ENCODE measurements at regions not wholly inside any gene's neighbourhood (a gene's known extent, or its start where the extent isn't known, plus 50 kb on each side); places are given as distances from the start of the nearest gene placed in this dataset.
"Not testable (repeated sequence)": the region's sequence is repeated elsewhere in the genome, so short reads cannot be mapped to it uniquely, and the experiment has no call there.

DNA sequence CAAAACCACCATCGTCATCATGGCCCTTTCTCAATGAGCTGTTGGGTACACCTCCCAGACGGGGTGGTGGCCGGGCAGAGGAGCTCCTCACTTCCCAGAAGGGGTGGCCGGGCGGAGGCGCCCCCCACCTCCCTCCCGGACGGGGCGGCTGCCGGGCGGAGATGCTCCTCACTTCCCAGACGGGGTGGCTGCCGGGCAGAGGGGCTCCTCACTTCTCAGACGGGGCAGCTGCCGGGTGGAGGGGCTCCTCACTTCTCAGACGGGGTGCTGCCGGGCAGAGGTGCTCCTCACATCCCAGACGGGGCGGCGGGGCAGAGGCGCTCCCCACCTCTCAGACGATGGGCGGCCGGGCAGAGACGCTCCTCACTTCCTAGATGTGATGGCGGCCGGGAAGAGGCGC lies 226.8 kb upstream of the GLRA2 start:
- not testable (repeated sequence) for H3K4me1 Mint-ChIP-seq; ATAC-seq; H3K27ac Mint-ChIP-seq; H3K27me3 Mint-ChIP-seq; H3K9me3 Mint-ChIP-seq; H3K36me3 Mint-ChIP-seq (ENCODE audit: low read depth); DNase-seq; H3K4me3 Mint-ChIP-seq

DNA sequence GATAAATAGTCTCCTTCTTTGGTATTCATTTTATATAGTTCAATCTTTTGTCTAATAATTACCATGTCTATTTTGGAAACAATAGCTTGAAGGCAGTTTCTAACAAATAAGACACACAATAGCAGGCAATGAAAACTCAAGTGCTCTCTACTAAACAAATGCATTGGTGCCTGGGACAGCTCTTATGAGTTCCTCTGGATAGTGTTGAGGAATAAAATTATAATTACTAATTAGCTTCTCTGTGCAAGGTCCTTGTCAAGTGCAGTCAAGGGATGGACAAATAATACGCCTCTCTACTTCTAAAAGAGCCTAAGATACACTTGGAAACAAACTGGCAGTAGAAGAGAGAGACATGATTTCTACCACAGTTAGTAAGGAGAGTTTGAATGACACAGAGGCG lies 229.0 kb upstream of the GLRA2 start:
- Mint-ChIP-seq H3K27me3 (no peaks in the 10 kb centered on the region), H3K9me3 (no peaks in the 10 kb centered on the region), H3K4me1 (no peaks in the 10 kb centered on the region), H3K4me3 (no peak overlapping the region), H3K27ac (no peak overlapping the region), H3K36me3 (ENCODE audit: low read depth) (no peaks in the 10 kb centered on the region)
- ATAC-seq (no peak), DNase-seq (no peak)

DNA sequence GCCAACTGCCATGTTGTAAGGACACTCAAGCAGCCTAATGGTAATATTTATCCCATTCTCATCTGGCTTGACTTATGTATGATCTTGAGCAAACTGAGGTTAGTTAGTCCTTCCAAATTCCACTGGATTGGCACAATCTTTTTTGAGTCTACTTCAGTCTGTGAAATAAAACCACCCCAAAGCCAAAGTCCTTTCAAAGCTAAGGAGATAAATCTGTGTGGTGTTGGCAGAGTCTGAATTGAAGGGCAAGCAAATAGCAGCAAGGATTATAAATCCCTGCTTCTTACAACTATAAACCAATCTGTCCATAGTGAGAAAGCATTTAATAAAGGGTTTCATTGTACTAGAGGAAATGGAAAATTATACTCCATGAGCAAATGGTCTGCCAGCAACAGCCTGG lies 233.9 kb upstream of the GLRA2 start:
- no peak overlapping the region for H3K27ac Mint-ChIP-seq
- H3K36me3 Mint-ChIP-seq (ENCODE audit: low read depth): no peaks in the 10 kb centered on the region
- ATAC-seq: no peak
- no peak overlapping the region for H3K4me3 Mint-ChIP-seq
- no peaks in the 10 kb centered on the region for H3K9me3 Mint-ChIP-seq
- H3K4me1 Mint-ChIP-seq: no peaks in the 10 kb centered on the region
- no peak for DNase-seq
- H3K27me3 Mint-ChIP-seq: no peaks in the 10 kb centered on the region

DNA sequence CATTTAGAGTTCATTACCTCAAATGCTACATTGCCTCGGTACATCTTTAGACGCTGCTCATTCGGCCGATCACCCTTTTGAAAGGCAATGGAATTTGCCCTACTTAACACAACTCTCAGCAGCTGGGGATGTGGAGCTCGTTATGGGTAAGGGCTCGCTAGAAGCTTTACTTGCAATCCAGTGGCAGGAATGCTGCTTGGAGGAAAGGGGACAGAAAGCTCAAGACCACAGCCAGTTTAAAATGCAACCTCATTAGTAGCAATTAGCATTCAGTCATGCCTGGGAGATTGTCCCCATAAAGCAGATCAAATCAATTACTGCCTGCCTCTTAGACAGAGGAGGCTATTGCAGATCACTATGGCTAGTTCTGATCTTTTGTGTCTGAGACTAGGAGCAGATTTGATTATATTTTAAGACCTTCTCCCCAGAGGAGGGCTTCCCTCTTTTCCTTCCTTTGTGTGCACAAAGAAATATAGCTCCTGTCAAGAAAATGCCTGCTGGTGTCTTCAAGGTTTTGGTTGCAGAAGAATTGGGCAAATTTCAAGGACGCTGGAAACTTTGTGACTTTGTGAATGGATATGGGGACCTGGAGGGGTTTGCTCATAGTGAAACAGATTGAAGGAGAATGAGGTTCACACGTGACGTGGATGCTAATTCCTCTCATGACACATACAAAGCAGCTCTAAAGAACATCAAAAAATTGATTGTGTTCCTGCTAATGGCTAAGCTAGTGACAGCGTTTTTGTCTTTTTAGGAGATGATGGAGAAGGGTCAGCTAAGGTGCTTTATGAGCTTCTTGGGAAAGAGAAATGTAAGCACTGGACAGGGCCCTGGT lies 237.5 kb upstream of the GLRA2 start:
- ATAC-seq (no peak), DNase-seq (no peak)
- no peaks in the 10 kb centered on the region for H3K36me3 Mint-ChIP-seq (ENCODE audit: low read depth)
- H3K4me3 Mint-ChIP-seq: no peak overlapping the region
- H3K4me1 Mint-ChIP-seq: no peaks in the 10 kb centered on the region
- no peak overlapping the region for H3K27ac Mint-ChIP-seq
- H3K27me3 Mint-ChIP-seq: no peaks in the 10 kb centered on the region
- H3K9me3 Mint-ChIP-seq: no peaks in the 10 kb centered on the region

DNA sequence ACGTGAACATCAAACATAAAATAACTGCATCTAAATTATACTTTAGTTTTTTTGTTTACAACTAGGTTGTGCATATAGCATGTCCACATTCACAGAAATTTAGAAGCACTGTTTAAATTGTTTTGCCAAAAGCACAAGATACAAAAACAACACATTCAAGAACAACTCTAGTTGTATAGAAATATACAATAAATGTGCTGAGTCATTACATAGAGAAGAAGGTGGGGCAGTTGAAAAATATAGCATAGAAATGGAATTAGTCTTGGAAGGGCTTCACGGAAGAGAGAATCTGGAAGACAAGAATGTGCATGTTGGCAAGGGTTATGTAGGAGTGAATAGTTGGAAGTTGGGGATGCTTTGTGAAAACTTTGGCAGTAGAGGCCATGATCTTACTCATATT lies 239.0 kb upstream of the GLRA2 start:
- H3K4me3 Mint-ChIP-seq: no peak overlapping the region
- no peak for ATAC-seq
- no peaks in the 10 kb centered on the region for H3K4me1 Mint-ChIP-seq
- DNase-seq: no peak
- H3K9me3 Mint-ChIP-seq: no peaks in the 10 kb centered on the region
- no peak overlapping the region for H3K27ac Mint-ChIP-seq
- no peaks in the 10 kb centered on the region for H3K36me3 Mint-ChIP-seq (ENCODE audit: low read depth)
- H3K27me3 Mint-ChIP-seq: no peaks in the 10 kb centered on the region

DNA sequence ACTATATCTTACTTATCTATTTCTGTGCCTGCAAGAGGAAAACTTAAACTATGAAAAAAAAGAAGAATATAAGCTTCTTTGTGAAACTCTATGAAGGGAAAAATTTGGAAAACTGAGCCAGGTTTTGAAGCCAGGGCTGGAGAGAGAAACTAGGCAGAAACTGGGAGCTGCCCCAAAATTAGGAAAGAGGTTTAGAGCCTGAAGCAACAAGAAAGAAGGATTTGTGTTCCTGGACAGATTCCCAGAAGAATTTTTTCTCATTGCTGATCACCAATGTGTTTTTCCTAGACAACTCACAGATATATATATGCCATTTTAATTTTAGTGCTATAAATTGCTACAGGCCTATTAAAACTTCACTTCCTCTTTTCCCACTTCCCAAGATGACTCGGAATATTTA lies 245.0 kb upstream of the GEMIN8 start:
- no peaks in the 10 kb centered on the region for H3K36me3 Mint-ChIP-seq (ENCODE audit: low read depth)

DNA sequence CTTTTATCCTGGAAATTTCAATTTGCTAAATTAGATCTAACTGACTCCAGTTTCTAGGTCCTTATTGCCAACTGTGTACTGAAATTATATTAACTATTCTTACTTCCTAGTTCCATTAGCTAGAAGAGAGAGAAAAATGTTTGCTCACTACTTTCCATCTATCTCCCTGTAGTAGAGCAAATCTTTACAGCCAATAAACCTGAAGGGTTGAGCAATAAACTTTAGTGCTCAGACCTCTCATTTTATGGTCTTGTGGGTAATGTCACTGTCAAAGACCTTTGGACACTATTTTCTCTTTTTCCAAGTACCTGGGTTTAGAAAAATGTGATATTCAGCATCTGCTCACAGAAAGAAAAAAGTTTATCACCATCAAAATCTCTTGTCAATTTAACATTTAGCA lies 237.5 kb upstream of the GEMIN8 start:
- Mint-ChIP-seq H3K27me3 (no peaks in the 10 kb centered on the region), H3K27ac (no peak overlapping the region), H3K9me3 (no peaks in the 10 kb centered on the region), H3K4me1 (no peaks in the 10 kb centered on the region), H3K36me3 (ENCODE audit: low read depth) (no peaks in the 10 kb centered on the region), H3K4me3 (no peak overlapping the region)
- ATAC-seq (no peak), DNase-seq (no peak)

More for the DNA sequence above, 245.0 kb upstream of the GEMIN8 start:
- Mint-ChIP-seq H3K4me3 (no peak overlapping the region), H3K27ac (no peak overlapping the region), H3K9me3 (no peaks in the 10 kb centered on the region), H3K4me1 (no peaks in the 10 kb centered on the region), H3K27me3 (no peaks in the 10 kb centered on the region)
- DNase-seq (no peak), ATAC-seq (no peak)

DNA sequence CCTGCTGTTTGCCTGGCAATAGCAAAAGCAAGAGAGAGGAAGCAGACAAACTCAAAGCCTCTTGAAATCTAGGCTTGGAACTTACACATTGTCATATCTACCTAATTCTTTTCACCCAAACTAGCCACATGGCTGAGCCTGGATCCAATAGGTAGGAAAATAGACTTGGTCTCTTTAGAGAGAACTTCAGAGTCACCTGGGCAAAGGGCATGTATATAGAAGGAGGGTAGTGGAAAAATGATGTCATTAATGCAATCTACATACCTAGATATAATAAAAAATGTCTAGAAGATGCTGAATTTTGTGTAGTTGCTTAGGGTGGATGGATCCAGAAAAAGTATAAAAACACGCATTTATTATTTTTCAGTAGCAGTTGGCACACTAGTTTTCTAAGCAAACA lies 237.0 kb upstream of the GEMIN8 start:
- Mint-ChIP-seq H3K4me1 (no peaks in the 10 kb centered on the region), H3K36me3 (ENCODE audit: low read depth) (no peaks in the 10 kb centered on the region), H3K27me3 (no peaks in the 10 kb centered on the region), H3K27ac (no peak overlapping the region), H3K4me3 (no peak overlapping the region), H3K9me3 (no peaks in the 10 kb centered on the region)
- DNase-seq (no peak), ATAC-seq (no peak)

- no peak overlapping the region for H3K27ac Mint-ChIP-seq
- no peaks in the 10 kb centered on the region for H3K27me3 Mint-ChIP-seq
- H3K4me1 Mint-ChIP-seq: no peaks in the 10 kb centered on the region
- H3K4me3 Mint-ChIP-seq: no peak overlapping the region
- no peaks in the 10 kb centered on the region for H3K9me3 Mint-ChIP-seq
- no peaks in the 10 kb centered on the region for H3K36me3 Mint-ChIP-seq (ENCODE audit: low read depth)
- no peak for DNase-seq
- ATAC-seq: no peak
Observed at GRCh38 chrX:14243823-14244222, 214.1 kb upstream of the GEMIN8 start.

GRCh38 chrX:14235004-14235403 lies 205.3 kb upstream of the GEMIN8 start:
- Mint-ChIP-seq H3K4me1 (no peaks in the 10 kb centered on the region), H3K36me3 (ENCODE audit: low read depth) (no peaks in the 10 kb centered on the region)

GRCh38 chrX:14232688-14233087 lies 203.0 kb upstream of the GEMIN8 start:
- no peak overlapping the region for H3K4me3 Mint-ChIP-seq
- H3K4me1 Mint-ChIP-seq: no peaks in the 10 kb centered on the region
- DNase-seq: no peak
- ATAC-seq: no peak
- no peaks in the 10 kb centered on the region for H3K27me3 Mint-ChIP-seq
- H3K9me3 Mint-ChIP-seq: peaks cover 6% of the 10 kb centered on the region
- H3K27ac Mint-ChIP-seq: no peak overlapping the region
- no peaks in the 10 kb centered on the region for H3K36me3 Mint-ChIP-seq (ENCODE audit: low read depth)

More at GRCh38 chrX:14235004-14235403, 205.3 kb upstream of the GEMIN8 start:
- no peak overlapping the region for H3K27ac Mint-ChIP-seq
- no peaks in the 10 kb centered on the region for H3K27me3 Mint-ChIP-seq
- ATAC-seq (no peak), DNase-seq (no peak)
- peaks cover 6% of the 10 kb centered on the region for H3K9me3 Mint-ChIP-seq
- H3K4me3 Mint-ChIP-seq: no peak overlapping the region

DNA sequence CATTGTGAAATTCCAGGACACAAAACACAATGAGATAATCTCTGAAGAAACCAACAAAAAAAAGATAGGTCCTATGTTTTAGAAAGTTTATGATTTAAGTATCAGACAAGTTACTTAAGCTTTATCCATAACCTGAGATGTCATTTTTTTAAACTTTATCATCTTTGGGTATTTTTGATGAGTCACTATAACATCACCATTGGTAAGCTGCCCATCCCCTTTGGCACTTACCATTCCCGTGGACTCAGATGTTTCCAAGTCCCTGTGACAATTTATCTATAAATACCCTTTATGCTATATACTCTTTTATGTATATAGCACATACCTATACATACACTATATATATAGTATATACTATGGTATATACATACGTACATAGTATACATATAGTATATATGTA lies 198.9 kb upstream of the GEMIN8 start:
- Mint-ChIP-seq H3K4me3 (no peak overlapping the region), H3K27me3 (no peaks in the 10 kb centered on the region), H3K9me3 (no peaks in the 10 kb centered on the region), H3K27ac (no peak overlapping the region), H3K4me1 (no peaks in the 10 kb centered on the region), H3K36me3 (ENCODE audit: low read depth) (no peaks in the 10 kb centered on the region)
- ATAC-seq (no peak), DNase-seq (no peak)

GRCh38 chrX:14220386-14220944 lies 190.8 kb upstream of the GEMIN8 start:
- Mint-ChIP-seq H3K9me3 (no peaks in the 10 kb centered on the region), H3K36me3 (ENCODE audit: low read depth) (no peaks in the 10 kb centered on the region), H3K4me1 (no peaks in the 10 kb centered on the region), H3K27me3 (no peaks in the 10 kb centered on the region), H3K27ac (no peak overlapping the region), H3K4me3 (no peak overlapping the region)
- DNase-seq (no peak), ATAC-seq (no peak)

- ATAC-seq (no peak), DNase-seq (no peak)
- Mint-ChIP-seq H3K9me3 (no peaks in the 10 kb centered on the region), H3K27ac (no peak overlapping the region), H3K4me1 (no peaks in the 10 kb centered on the region), H3K27me3 (no peaks in the 10 kb centered on the region), H3K36me3 (ENCODE audit: low read depth) (no peaks in the 10 kb centered on the region), H3K4me3 (no peak overlapping the region)
Observed at GRCh38 chrX:14209034-14209433, 179.3 kb upstream of the GEMIN8 start.

DNA sequence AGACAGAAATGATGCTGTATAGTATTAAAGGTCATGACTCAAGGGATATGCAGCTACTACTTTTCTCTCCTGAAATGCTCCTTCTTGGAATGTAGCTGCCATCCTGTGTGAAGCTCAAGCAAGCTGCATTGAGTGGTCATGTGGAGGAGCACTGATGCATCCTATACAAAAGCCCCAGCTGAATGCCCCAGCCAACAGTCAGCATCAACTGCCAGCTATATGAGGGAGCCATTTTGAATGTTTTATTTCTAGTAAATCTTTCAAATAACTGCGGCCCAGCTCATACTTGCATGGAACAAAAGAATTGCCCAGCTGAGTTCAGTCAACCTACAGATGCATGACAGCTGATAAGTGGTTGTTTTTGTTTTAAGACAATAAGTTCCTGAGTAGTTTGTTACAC lies 165.0 kb upstream of the GEMIN8 start:
- Mint-ChIP-seq H3K36me3 (ENCODE audit: low read depth) (no peaks in the 10 kb centered on the region), H3K27ac (no peak overlapping the region), H3K9me3 (no peaks in the 10 kb centered on the region), H3K4me3 (no peak overlapping the region), H3K4me1 (no peaks in the 10 kb centered on the region), H3K27me3 (no peaks in the 10 kb centered on the region)
- DNase-seq (no peak), ATAC-seq (no peak)

Data from activated naive CD8-positive, alpha-beta T cell treated with anti-CD3 and anti-CD28 coated beads, Interleukin-2, amount 50 U/mL, for 24 hours (primary cell).